ENCODE measurements at regions not wholly inside any gene's neighbourhood (a gene's known extent, or its start where the extent isn't known, plus 50 kb on each side); places are given as distances from the start of the nearest gene placed in this dataset.
"Not testable (repeated sequence)": the region's sequence is repeated elsewhere in the genome, so short reads cannot be mapped to it uniquely, and the experiment has no call there.

DNA sequence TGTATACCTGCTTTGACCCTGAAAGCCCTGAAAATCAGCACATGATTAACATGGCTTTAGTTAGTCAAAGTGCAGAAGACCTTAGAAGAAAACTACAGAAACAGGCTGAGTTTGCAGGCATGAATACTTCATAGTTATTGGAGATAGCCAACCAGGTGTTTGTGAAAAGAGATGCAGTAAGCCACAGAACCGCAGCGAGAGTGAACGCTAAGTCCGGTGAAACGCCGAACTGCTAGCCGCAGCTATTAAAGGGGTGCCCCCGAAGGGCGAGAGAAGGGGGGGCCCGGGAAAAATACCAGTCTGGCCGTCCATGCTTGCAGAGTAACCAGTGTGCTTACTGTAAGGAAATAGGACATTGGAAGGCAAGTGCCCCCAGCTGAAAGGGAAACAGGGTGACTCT lies 784.0 kb upstream of the TMEM132C start:
- no peak for DNase-seq

DNA sequence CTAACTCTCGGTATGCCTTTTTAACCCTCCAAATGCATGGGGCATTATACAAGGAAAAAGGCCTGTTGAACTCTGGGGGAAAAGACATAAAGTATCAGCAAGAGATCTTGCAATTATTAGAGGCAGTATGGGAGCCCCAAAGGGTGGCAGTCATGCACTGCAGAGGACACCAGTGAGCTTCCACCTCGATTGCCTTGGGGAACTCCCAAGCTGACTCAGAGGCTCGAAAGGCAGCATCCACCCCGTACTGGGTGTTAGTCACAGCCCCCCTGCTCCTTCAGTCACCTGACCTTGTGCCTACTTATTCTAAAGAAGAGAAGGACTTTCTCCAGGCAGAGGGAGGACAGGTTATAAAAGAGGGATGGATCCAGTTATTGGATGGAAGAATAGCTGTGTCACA lies 781.4 kb upstream of the TMEM132C start:
- DNase-seq, result peak; percentile 11 to 20

DNA sequence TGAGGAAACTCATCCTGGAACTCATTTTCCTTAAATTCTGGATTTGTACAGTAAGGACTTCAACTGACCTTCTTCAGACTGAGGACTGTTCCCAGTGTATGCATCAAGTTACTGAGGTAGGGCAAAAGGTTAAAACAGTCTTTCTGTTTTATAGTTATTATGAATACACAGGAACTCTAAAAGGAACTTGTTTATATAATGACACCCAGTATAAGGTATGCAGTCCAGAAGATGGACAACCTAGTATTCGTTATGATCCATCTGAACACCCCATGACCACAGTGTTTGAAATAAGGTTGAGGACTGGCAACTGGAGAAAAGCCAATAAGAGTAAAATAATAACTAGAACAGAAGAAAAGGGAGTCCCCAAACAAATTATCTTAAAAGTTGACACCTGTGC lies 779.9 kb upstream of the TMEM132C start:
- no peak for DNase-seq

DNA sequence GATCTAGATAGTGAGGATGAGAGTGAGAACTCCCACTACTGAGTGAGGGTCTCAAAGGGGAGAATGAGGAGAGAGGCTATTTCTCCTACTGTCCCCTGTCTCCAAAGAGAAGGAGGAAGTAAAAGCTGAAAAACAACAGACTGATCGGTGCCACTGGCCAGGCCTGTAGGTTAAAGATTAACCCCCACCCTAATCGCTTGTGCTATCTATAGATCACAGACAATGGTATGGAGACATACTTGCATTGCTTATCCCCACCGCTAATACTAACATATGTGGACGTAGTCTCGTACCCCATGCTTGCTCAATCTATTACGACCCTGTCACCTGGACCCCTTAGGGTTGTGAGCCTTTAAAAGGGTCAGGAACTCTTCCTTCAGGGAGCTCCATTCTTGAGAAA lies 777.9 kb upstream of the TMEM132C start:
- no peak for DNase-seq

GRCh38 chr12:127494961-127495915 lies 771.7 kb upstream of the TMEM132C start:
- DNase-seq, result no peak

GRCh38 chr12:127496255-127496654 lies 770.7 kb upstream of the TMEM132C start:
- no peak for DNase-seq

DNA sequence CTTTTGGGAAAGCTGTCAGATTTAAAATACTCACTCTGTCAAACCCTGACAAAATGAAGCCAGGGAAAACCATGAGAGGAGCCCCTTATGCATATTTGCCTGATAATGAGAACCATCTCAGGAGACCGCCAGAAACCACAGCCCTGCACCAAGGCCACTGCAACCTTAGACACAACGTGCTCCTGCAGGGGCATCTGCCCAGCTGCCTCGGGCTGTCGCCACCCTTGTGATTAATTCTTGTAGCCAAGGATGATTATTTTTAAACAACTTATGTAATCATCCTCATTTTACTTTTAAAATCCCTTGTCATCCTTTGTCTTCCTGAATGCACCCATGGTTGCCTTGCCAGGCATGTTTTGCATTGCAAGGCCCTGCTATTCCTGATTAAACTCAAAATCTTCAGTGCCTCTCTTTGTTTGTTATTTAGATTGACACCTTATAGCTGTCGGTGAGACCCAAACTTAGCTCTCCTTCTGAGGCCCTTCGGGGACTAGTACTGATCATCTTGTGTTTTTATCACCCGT lies 766.4 kb upstream of the TMEM132C start:
- no peak for DNase-seq

DNA sequence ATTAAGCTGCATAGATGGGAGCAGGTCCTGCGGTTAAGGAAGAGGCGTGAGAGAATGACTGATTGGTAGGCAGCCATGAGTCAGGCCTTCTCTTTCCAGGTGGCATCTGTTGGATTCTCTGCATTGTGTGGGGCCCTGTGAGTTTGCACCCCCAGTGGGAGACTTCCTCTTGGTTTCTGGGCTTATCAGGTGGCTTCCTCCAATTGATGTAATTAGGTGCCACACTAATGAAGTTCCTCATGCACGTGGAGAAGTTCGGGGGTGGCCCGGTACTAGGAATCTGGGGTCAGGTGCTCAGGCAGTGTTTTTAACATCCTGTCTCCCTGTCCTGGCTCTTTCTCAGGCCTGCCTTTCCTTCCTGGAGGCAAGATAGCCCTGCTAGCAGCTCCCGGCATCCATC lies 765.1 kb upstream of the TMEM132C start:
- no peak for DNase-seq

DNA sequence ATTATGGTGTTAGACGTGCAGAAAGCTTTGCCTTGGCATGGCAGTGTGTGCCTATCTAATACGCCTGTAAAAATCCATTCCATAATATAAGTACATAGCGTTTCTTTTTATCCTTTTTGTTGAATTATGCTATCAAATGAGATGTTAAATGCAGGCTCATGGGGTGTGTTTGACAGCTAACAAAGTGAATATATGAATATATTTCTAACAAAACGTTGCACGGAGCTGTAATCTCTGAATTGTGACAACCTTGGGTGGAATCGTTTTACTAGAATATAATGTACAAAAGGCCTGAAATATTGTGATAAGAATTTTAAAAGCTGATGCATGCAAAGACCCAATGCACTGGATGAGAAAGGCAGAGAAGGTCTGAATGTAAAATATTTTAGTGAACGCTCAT lies 763.7 kb upstream of the TMEM132C start:
- DNase-seq, result no peak

GRCh38 chr12:127503996-127504395 lies 763.0 kb upstream of the TMEM132C start:
- DNase-seq, result not testable (repeated sequence)

DNA sequence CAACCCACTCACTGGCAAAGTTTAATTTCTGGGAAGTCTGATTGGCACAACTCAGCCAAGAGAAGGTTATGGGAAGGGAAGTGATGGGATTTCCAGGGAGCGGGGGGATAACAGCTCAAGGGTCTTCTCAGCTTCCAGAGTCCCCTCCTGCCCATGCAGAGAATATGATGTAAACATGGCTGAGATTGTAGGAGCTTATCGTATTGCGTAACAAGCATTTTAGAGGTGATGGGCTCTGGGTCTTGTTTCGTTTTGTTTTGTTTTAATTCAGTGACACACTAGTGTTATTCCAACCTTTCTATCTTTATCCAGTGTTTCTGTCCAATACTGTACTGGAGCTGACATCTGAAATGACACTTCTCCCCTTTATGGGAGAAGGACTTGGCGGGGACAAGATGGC lies 762.1 kb upstream of the TMEM132C start:
- no peak for DNase-seq

DNA sequence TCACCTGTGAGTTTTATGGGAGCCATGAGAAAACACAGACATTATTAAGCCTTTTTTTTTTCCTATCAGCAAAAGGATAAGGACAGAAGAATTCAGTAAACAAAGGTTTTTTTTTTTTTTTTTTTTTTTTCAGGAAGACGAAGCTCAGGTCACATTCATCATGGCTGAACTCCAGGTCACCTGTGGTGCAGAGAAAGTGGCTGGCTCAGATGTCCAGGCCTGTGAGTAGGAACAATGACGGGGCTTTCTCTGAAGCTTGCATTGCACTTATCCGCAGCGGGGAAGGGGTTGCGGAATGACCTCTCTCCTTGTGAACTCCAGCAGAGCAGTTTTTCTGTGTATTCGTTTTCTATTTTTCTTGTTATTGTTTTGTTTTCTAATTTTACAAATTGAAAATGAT lies 759.6 kb upstream of the TMEM132C start:
- no peak for DNase-seq

DNA sequence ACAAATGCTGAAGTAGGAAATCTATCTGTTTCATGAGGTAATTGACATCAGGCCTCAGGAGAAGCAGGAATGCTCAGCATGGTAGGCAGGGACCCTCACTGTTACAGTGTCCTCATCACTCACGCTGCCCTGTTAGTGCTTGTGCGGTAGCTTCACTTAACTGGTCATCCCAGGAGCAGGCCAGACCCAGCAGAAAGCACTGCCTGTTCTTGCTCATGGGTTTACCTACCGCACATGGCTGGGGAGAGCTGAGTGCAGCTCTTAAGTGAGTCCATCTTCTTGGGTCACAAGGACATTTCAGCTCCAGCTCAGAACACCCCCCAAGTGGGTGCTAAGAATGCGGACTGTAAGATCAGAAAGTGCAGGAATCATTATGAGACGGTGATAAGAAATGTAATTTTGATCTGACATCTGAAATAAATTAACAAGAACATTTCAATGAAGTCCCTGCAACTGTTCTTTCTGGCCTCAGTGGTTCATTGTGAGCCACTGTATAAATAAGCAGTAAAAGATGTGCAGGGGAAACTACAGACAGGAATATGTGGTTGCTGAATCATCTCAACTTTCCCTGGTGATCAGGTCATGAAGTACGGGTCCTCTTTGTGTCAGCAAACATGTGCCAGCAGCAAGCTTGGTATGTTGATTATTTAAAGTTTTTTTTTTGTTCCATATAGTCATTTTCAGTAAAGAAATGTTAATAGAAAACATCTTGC lies 757.7 kb upstream of the TMEM132C start:
- no peak for DNase-seq

DNA sequence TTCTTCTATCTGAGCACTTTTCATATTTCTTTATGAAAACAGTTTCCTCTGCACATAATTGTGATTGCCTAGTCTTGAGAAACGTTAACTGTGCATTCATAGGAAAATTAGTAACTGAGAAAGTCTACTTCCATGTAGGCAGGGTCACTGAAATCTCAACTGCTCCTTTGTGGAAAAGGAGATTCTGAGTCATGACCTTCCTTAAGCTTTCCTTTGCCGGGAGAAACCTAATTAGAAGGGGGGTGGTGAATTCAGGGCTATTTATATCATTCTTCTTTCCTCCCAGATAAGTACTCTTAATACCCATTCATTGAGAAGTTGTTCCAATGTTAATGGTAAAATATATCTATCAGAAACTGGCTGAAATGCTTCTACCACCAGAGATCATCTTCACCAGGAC lies 751.0 kb upstream of the TMEM132C start:
- no peak for DNase-seq

DNA sequence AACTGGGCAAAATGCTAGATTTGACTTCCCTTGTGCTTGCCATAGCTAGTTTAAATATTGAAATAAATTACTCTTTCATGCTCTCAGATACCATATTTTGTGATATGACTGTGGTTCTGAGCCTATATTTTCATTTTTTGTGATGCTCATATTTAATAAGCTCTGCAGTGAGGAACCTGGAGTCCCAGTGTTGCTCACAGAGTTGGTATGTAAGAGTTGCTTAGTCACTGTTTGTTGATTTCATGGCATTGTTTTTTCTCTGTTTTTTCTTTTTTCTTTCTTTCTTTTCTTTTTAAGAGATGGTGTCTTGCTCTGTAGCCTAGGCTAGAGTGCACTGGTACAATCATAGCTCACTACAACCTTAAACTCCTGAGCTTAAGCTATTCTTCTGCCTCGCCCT lies 750.5 kb upstream of the TMEM132C start:
- DNase-seq, result no peak

DNA sequence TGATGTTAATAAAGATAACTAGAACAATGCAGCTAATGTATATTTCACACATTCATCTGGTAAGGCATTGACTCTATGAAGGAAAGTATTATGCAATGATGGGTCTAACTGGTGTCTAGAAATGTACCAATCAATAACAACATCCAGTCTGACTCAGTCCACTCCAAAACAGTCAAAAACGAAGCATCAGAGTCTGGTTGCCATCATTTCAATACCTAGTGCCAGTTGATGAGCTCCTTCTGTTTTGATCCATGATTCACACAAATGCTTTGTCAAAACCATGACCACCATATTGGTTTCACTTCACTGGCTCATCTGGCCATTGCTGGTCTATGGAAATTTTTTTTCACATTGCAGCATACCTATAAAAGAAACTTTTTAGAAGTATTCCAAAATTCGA lies 747.2 kb upstream of the TMEM132C start:
- DNase-seq, result no peak

DNA sequence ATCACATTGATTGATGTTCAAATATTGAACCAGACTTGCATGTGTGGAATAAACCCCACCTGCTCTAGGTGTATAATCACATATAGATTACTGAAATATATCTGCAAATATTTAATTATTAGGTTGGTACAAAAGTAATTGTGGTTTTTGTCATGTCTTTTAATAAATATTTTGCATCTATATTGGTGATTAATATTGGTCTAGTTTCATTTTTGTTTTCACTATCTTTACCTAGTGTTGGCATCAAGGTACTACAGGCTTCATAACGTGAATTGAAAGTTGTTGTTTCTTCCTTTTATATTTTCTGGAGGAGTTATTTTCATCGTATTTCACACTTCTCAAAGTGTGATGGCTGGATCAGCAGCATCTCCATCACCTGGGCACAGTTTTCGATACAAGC lies 740.0 kb upstream of the TMEM132C start:
- no peak for DNase-seq

DNA sequence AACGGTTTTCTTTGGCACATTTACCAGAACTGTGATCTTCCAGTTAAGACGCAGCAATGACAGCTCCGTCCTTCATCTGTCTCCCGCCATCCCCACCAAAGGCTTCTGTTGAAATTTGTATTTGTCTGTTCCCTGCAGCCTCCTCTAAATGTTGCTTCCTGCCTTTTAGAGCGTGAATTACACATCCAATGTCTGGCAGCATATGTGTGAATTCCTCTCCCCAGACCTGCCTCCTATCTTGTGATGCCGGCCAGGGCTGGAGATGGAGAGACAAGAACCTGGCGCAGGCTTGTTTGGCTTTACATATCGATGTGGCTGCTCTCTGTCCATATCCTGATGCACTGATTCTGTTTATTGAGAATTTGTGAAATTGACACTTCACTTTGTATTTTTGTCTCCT lies 738.4 kb upstream of the TMEM132C start:
- DNase-seq, result no peak

GRCh38 chr12:127531542-127531941 lies 735.4 kb upstream of the TMEM132C start:
- DNase-seq, result no peak

GRCh38 chr12:127533353-127533752 lies 733.6 kb upstream of the TMEM132C start:
- no peak for DNase-seq

- no peak for DNase-seq
These were observed 730.0 kb upstream of the TMEM132C start for GRCh38 chr12:127536833-127537428.

- no peak for DNase-seq
These were observed 728.7 kb upstream of the TMEM132C start for GRCh38 chr12:127538316-127538715.

- no peak for DNase-seq
These were observed 727.6 kb upstream of the TMEM132C start for GRCh38 chr12:127539226-127539858.

All from stimulated activated CD4-positive, alpha-beta T cell treated with anti-CD3 and anti-CD28 coated beads, Interleukin-2, amount 100 ng/mL, for 24 hours (primary cell).